IMR-90 (cell line): ENCODE measurements at regions not wholly inside any gene's neighbourhood (a gene's known extent, or its start where the extent isn't known, plus 50 kb on each side); places are given as distances from the start of the nearest gene placed in this dataset.

Source experiments
- ATAC-seq: fragments of 200-7000 bp; cut with Tn5 transposase; 2 replicates; pipeline ENCODE4 v1.9.1; 2020; ENCODE audit warnings: low read depth, mild to moderate bottlenecking, moderate library complexity
- BruUV-seq: library from RNA; stranded (reverse); fragments of 400-500 nt; replicated peaks from 2 replicates; lab custom pipeline; 2021; lab: Mats Ljungman, UMichigan
- CTCF ChIA-PET: fragments of 300-600 bp; formaldehyde crosslinking; extraction: SDS; loops from one replicate; lab custom pipeline; 2021; ENCODE audit warnings: antibody characterized with exemption; lab: Yijun Ruan, JAX
- POLR2A ChIA-PET: fragments of 300-600 bp; sonication (Branson Sonifier 250); formaldehyde crosslinking; loops from one replicate; lab custom pipeline; 2022; ENCODE audit warnings: antibody characterized with exemption; ENCODE audit not compliant: unreplicated experiment; lab: Charles Lee
- DNase-seq: peaks from one replicate; pipeline ENCODE4 v3.0.0; 2013
- H2AFZ ChIP-seq: replicated peaks from 2 replicates; pipeline ENCODE3; 2013; ENCODE audit warnings: low read length, mild to moderate bottlenecking; ENCODE audit not compliant: poor library complexity
- H2AK5ac ChIP-seq: 2 replicates; pipeline ENCODE4 v1.6.1; 2013; ENCODE audit warnings: low read depth, low read length, inconsistent platforms
- H2AK9ac ChIP-seq: replicated peaks from 2 replicates; pipeline ENCODE3; 2013; ENCODE audit warnings: mild to moderate bottlenecking, low read depth, low read length, moderate library complexity; ENCODE audit not compliant: poor library complexity
- H2BK120ac ChIP-seq: 2 replicates; pipeline ENCODE4 v1.6.1; 2013; ENCODE audit warnings: low read depth, low read length, inconsistent platforms
- H2BK15ac ChIP-seq: 3 replicates; pipeline ENCODE4 v1.6.1; 2013; ENCODE audit warnings: low read depth, low read length, inconsistent platforms
- H2BK20ac ChIP-seq: 2 replicates; pipeline ENCODE4 v1.6.1; 2013; ENCODE audit warnings: low read depth, mild to moderate bottlenecking, inconsistent platforms, low read length, moderate library complexity
- H2BK5ac ChIP-seq: 2 replicates; pipeline ENCODE4 v1.6.1; 2013; ENCODE audit warnings: mild to moderate bottlenecking, low read depth, low read length, inconsistent platforms; ENCODE audit not compliant: poor library complexity, severe bottlenecking
- H3K14ac ChIP-seq: replicated peaks from 2 replicates; pipeline ENCODE4 v1.6.1; 2013; ENCODE audit warnings: low read depth, low read length, inconsistent platforms
- H3K18ac ChIP-seq: 2 replicates; pipeline ENCODE4 v1.6.1; 2013; ENCODE audit warnings: low read depth, low read length, control low read depth
- H3K23ac ChIP-seq: 2 replicates; pipeline ENCODE4 v1.6.1; 2013; ENCODE audit warnings: low read depth, low read length, inconsistent platforms
- H3K27ac ChIP-seq: 2 replicates; pipeline ENCODE4 v1.5.1; 2013; ENCODE audit warnings: mild to moderate bottlenecking, control low read depth, low read length; ENCODE audit not compliant: insufficient read depth
- H3K27me3 ChIP-seq: 2 replicates; pipeline ENCODE4 v1.6.1; 2013; ENCODE audit warnings: low read length; ENCODE audit not compliant: control insufficient read depth, insufficient read depth
- H3K36me3 ChIP-seq: 2 replicates; pipeline ENCODE4 v1.6.1; 2013; ENCODE audit warnings: low read length, mixed read lengths; ENCODE audit not compliant: control insufficient read depth, insufficient read depth
- H3K4ac ChIP-seq: 2 replicates; pipeline ENCODE4 v1.6.1; 2013; ENCODE audit warnings: low read depth, low read length, inconsistent platforms
- H3K4me1 ChIP-seq: 2 replicates; pipeline ENCODE4 v1.6.1; 2013; ENCODE audit warnings: low read length, mixed read lengths; ENCODE audit not compliant: control insufficient read depth, insufficient read depth
- H3K4me2 ChIP-seq: 2 replicates; pipeline ENCODE4 v1.6.1; 2013; ENCODE audit warnings: low read depth, mild to moderate bottlenecking, control low read depth, low read length, moderate library complexity
- H3K4me3 ChIP-seq: 2 replicates; pipeline ENCODE4 v1.5.1; 2013; ENCODE audit warnings: low read depth, mild to moderate bottlenecking, control low read depth, low read length, moderate library complexity; ENCODE audit not compliant: insufficient read depth
- H3K56ac ChIP-seq: 2 replicates; pipeline ENCODE4 v1.6.1; 2013; ENCODE audit warnings: low read length, inconsistent platforms; ENCODE audit not compliant: insufficient read depth; ENCODE audit errors: extremely low read depth
- H3K79me1 ChIP-seq, 2 experiments: 2 replicates each; pipeline ENCODE4 v1.6.1; 2013; ENCODE audit warnings: low read length in 2 of 2, inconsistent platforms in 1 of 2, low read depth in 1 of 2
- H3K9ac ChIP-seq: 2 replicates; pipeline ENCODE4 v1.6.1; 2013; ENCODE audit warnings: low read depth, low read length, control low read depth
- H3K9me1 ChIP-seq: 2 replicates; pipeline ENCODE4 v1.6.1; 2013; ENCODE audit warnings: low read length, inconsistent platforms; ENCODE audit not compliant: insufficient read depth
- H3K9me3 ChIP-seq: 2 replicates; pipeline ENCODE4 v1.6.1; 2013; ENCODE audit warnings: low read length; ENCODE audit not compliant: control insufficient read depth, insufficient read depth
- H4K20me1 ChIP-seq: 2 replicates; pipeline ENCODE4 v1.6.1; 2013; ENCODE audit warnings: low read length, inconsistent platforms; ENCODE audit not compliant: insufficient read depth
- H4K5ac ChIP-seq: 2 replicates; pipeline ENCODE4 v1.6.1; 2013; ENCODE audit warnings: mild to moderate bottlenecking, low read depth, low read length, control low read depth
- H4K8ac ChIP-seq, 2 experiments: 2 replicates each; pipeline ENCODE4 v1.6.1; 2013; ENCODE audit warnings: low read depth in 2 of 2, low read length in 2 of 2, control low read depth in 1 of 2, inconsistent platforms in 1 of 2
- H4K91ac ChIP-seq: 2 replicates; pipeline ENCODE4 v1.6.1; 2013; ENCODE audit warnings: low read depth, low read length, inconsistent platforms; ENCODE audit not compliant: insufficient read depth
- BHLHE40 ChIP-seq: fragments of 150-350 bp; IDR thresholded peaks from 2 replicates; pipeline ENCODE4 v1.6.1; 2016; ENCODE audit warnings: mild to moderate bottlenecking, low read depth, low read length
- CEBPB ChIP-seq: IDR thresholded peaks from 2 replicates; pipeline ENCODE4 v1.6.1; 2012; ENCODE audit warnings: low read depth, low read length, improper control_type of control experiment
- CHD1 ChIP-seq: IDR thresholded peaks from 2 replicates; pipeline ENCODE4 v1.6.1; 2012; ENCODE audit warnings: low read depth, low read length, improper control_type of control experiment
- ELK1 ChIP-seq: fragments of 150-350 bp; IDR thresholded peaks from 2 replicates; pipeline ENCODE4 v1.6.1; 2016; ENCODE audit warnings: low read depth, mild to moderate bottlenecking, low read length, moderate library complexity, borderline replicate concordance
- FOS ChIP-seq: fragments of 150-350 bp; IDR thresholded peaks from 2 replicates; pipeline ENCODE4 v1.6.1; 2016; ENCODE audit warnings: low read depth, low read length
- MAFK ChIP-seq: IDR thresholded peaks from 2 replicates; pipeline ENCODE4 v1.6.1; 2012; ENCODE audit warnings: low read depth, low read length, improper control_type of control experiment
- MAZ ChIP-seq: IDR thresholded peaks from 2 replicates; pipeline ENCODE4 v1.6.1; 2012; ENCODE audit warnings: low read depth, mild to moderate bottlenecking, low read length, improper control_type of control experiment, moderate library complexity, borderline replicate concordance
- MXI1 ChIP-seq: IDR thresholded peaks from 2 replicates; pipeline ENCODE4 v1.6.1; 2012; ENCODE audit warnings: low read depth, mild to moderate bottlenecking, low read length, moderate library complexity, borderline replicate concordance
- POLR2A ChIP-seq: IDR thresholded peaks from 2 replicates; pipeline ENCODE4 v1.6.1; 2012; ENCODE audit warnings: mild to moderate bottlenecking, low read depth, low read length
- RAD21 ChIP-seq: IDR thresholded peaks from 2 replicates; pipeline ENCODE4 v1.6.1; 2012; ENCODE audit warnings: low read length, improper control_type of control experiment
- RFX5 ChIP-seq: IDR thresholded peaks from 2 replicates; pipeline ENCODE4 v1.8.0; 2012; ENCODE audit warnings: low read depth, mild to moderate bottlenecking, low read length, moderate library complexity
- SMC3 ChIP-seq: fragments of 150-350 bp; IDR thresholded peaks from 2 replicates; pipeline ENCODE4 v1.6.1; 2016; ENCODE audit warnings: low read depth, mild to moderate bottlenecking, antibody characterized with exemption, low read length, moderate library complexity
- USF2 ChIP-seq: fragments of 150-350 bp; IDR thresholded peaks from 2 replicates; pipeline ENCODE4 v1.6.1; 2017; ENCODE audit warnings: mild to moderate bottlenecking, antibody characterized with exemption, low read length, low read depth
- WGBS, 2 experiments: methylation state at CpG; one replicate each; pipeline versions ENCODE4 v1.1.5 to v1.1.7; 2013; ENCODE audit warnings: missing lambda C conversion rate in 2 of 2; ENCODE audit not compliant: insufficient read length in 1 of 2; ENCODE audit errors: extremely low coverage in 2 of 2; 5-methylcytosine and 5-hydroxymethylcytosine counted together
- dilution Hi-C: fragments of 300-500 bp; cut with HindIII; formaldehyde crosslinking; loops from one replicate; pipeline ENCODE4 v1.14.3; 2018; ENCODE audit warnings: low sequenced_read_pairs; ENCODE audit not compliant: unreplicated experiment
- in situ Hi-C: fragments of 300-500 bp; cut with MboI; formaldehyde crosslinking; loops from 3 replicates; pipeline ENCODE4 v1.14.3; 2019; ENCODE audit warnings: low sequenced_read_pairs, inconsistent platforms, mixed read lengths
- intact Hi-C: fragments of 100-400 bp; cut with micrococcal nuclease; formaldehyde crosslinking; loops from 2 replicates; pipeline ENCODE4 v1.10.0; 2022

DNA sequence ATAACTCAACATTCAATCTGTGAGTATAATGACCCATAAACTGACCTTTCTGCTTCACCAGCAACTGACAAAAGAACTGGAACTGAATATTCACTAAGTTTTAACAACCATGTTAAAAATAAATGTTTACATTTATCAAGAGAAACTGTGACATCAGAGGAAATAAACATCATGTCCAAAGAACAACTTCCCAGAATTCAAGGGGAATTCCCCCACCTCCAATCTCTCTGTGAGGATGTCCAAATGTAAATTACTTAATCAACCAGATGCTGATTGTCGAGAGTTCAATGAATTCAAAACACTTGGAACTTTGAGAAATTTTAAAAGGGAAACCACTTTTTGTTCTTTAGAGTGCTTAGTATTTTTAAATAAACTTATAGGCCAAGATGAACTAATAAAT is 365.6 kb upstream of the ADGRL2 start:
- Histone ChIP-seq H3K27me3 (no peaks in the 10 kb centered on the region), H3K56ac (no peak overlapping the region), H2AK9ac (no peak overlapping the region), H4K20me1 (no peaks in the 10 kb centered on the region), H3K9me3 (no peaks in the 10 kb centered on the region), H3K23ac (no peak overlapping the region), H3K9me1 (no peaks in the 10 kb centered on the region), H2BK5ac (no peak overlapping the region), H4K8ac (no peak overlapping the region), H4K91ac (no peak overlapping the region), H3K27ac (no peak overlapping the region), H2BK120ac (no peak overlapping the region), H4K5ac (no peak overlapping the region), H3K4me2 (no peak overlapping the region), H3K4me3 (no peak overlapping the region), H3K36me3 (no peaks in the 10 kb centered on the region), H2AK5ac (no peak overlapping the region), H3K4me1 (no peaks in the 10 kb centered on the region), H3K14ac (no peak overlapping the region), H3K4ac (no peak overlapping the region), H3K79me1 (no peaks in the 10 kb centered on the region), H2AFZ (no peak overlapping the region), H3K9ac (no peak overlapping the region), H2BK20ac (no peak overlapping the region), H3K18ac (no peak overlapping the region), H2BK15ac (no peak overlapping the region)
- BruUV-seq = no TSS peak
- ChIA-PET POLR2A (no interaction called here), CTCF (no interaction called here)
- dilution Hi-C loops = no loop called here
- in situ Hi-C loops = no loop called here
- peak; percentile 7 for DNase-seq
- no peak for ATAC-seq
- intact Hi-C loops = no loop called here
- WGBS, 2 experiments = no CpG with 5 or more reads among the region's 1 CpG
- no peak for TF ChIP-seq MAFK
- TF ChIP-seq MAZ = no peak
- TF ChIP-seq RFX5 = no peak
- TF ChIP-seq CHD1 = no peak
- no peak for TF ChIP-seq SMC3
- no peak for TF ChIP-seq CEBPB
- no peak for TF ChIP-seq RAD21
- no peak for TF ChIP-seq ELK1
- no peak for TF ChIP-seq MXI1
- no peak for TF ChIP-seq USF2
- no peak for TF ChIP-seq POLR2A
- TF ChIP-seq FOS = no peak
- no peak for TF ChIP-seq BHLHE40
